ENCODE measurements at regions not wholly inside any gene's neighbourhood (a gene's known extent, or its start where the extent isn't known, plus 50 kb on each side); places are given as distances from the start of the nearest gene placed in this dataset.

DNA sequence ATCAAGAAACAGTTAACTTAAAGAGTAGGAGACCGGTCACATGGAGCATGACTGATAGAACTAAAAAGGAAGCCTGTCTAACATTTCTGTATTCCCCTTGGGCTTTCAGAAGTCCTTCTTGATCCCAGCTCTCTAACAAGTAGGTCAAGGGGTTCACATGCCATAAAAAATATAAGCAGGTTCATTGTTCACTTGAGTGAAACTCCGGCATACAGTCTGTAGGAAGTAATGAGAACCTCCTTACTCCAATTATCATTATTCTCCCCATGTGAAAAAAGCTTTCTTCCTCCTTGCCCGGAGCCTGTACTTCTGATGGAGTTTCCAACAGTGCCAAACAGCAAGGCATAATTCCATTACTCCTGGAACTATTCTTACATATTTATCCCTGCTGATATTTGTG, 242.8 kb upstream of the CNTN4 start:
- TF ChIP-seq CTCF (IDR thresholded peaks at IDR 0.05) (no peak), POLR2A (IDR thresholded peaks at IDR 0.05) (no peak)
